ENCODE measurements at regions not wholly inside any gene's neighbourhood (a gene's known extent, or its start where the extent isn't known, plus 50 kb on each side); places are given as distances from the start of the nearest gene placed in this dataset.

DNA sequence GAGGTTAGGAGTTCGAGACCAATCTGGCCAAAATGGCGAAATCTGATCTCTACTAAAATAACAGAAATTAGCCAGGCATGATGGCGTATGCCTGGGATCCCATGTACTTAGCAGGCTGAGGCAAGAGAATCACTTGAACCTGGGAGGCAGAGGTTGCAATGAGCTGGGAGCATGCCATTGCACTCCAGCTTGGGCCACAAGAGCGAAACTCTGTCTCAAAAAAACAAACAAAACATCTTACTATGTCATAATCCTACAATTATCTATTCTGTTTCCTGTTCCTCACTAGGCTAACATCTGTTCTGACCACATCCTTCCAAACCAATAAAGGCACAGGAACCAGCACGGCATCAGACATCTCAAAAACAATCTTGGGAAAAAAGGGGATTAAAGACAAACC, 361.8 kb upstream of the UBE2E3 start:
- TF ChIP-seq, protein P1, sequence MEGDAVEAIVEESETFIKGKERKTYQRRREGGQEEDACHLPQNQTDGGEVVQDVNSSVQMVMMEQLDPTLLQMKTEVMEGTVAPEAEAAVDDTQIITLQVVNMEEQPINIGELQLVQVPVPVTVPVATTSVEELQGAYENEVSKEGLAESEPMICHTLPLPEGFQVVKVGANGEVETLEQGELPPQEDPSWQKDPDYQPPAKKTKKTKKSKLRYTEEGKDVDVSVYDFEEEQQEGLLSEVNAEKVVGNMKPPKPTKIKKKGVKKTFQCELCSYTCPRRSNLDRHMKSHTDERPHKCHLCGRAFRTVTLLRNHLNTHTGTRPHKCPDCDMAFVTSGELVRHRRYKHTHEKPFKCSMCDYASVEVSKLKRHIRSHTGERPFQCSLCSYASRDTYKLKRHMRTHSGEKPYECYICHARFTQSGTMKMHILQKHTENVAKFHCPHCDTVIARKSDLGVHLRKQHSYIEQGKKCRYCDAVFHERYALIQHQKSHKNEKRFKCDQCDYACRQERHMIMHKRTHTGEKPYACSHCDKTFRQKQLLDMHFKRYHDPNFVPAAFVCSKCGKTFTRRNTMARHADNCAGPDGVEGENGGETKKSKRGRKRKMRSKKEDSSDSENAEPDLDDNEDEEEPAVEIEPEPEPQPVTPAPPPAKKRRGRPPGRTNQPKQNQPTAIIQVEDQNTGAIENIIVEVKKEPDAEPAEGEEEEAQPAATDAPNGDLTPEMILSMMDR (IDR thresholded peaks at IDR 0.05; ENCODE audit: insufficient read depth, low read length) = no peak
- TF ChIP-seq POLR2AphosphoS5 (IDR thresholded peaks at IDR 0.05; ENCODE audit: low read depth) = no peak
- TF ChIP-seq, protein P2, sequence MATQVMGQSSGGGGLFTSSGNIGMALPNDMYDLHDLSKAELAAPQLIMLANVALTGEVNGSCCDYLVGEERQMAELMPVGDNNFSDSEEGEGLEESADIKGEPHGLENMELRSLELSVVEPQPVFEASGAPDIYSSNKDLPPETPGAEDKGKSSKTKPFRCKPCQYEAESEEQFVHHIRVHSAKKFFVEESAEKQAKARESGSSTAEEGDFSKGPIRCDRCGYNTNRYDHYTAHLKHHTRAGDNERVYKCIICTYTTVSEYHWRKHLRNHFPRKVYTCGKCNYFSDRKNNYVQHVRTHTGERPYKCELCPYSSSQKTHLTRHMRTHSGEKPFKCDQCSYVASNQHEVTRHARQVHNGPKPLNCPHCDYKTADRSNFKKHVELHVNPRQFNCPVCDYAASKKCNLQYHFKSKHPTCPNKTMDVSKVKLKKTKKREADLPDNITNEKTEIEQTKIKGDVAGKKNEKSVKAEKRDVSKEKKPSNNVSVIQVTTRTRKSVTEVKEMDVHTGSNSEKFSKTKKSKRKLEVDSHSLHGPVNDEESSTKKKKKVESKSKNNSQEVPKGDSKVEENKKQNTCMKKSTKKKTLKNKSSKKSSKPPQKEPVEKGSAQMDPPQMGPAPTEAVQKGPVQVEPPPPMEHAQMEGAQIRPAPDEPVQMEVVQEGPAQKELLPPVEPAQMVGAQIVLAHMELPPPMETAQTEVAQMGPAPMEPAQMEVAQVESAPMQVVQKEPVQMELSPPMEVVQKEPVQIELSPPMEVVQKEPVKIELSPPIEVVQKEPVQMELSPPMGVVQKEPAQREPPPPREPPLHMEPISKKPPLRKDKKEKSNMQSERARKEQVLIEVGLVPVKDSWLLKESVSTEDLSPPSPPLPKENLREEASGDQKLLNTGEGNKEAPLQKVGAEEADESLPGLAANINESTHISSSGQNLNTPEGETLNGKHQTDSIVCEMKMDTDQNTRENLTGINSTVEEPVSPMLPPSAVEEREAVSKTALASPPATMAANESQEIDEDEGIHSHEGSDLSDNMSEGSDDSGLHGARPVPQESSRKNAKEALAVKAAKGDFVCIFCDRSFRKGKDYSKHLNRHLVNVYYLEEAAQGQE (IDR thresholded peaks at IDR 0.05; ENCODE audit: insufficient replicate concordance, low read depth) = no peak
- TF ChIP-seq GABPA (IDR thresholded peaks at IDR 0.05; ENCODE audit: low read depth) = no peak
- no peak for TF ChIP-seq SPI1 (IDR thresholded peaks at IDR 0.05; ENCODE audit: borderline replicate concordance, low read depth)
